ENCODE measurements at regions not wholly inside any gene's neighbourhood (a gene's known extent, or its start where the extent isn't known, plus 50 kb on each side); places are given as distances from the start of the nearest gene placed in this dataset.

GRCh38 chr17:77737442-77738265 is 220.8 kb upstream of the TNRC6C start:
- DNase-seq, result no peak

GRCh38 chr17:77738751-77739531 is 219.6 kb upstream of the TNRC6C start:
- DNase-seq, result no peak

DNA sequence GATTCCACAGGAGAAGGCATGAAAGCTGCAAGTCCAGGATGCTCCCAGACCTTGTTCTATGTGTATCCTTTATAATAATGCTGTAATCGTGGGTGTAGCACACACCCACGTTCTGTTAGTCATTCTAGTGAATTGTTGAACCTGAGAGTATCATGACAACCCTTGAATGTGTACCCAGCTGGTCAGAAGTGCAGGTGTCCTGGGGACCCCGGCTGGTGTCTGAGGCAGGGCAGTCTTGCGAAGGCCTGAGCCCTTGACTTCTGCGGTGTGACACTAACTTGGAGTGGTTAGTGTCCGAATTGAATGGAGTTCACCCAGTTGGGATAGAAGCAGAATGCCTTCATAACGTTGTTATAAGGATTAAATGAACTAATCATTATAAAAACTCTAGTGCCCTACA is 218.0 kb upstream of the TNRC6C start:
- no peak for DNase-seq

DNA sequence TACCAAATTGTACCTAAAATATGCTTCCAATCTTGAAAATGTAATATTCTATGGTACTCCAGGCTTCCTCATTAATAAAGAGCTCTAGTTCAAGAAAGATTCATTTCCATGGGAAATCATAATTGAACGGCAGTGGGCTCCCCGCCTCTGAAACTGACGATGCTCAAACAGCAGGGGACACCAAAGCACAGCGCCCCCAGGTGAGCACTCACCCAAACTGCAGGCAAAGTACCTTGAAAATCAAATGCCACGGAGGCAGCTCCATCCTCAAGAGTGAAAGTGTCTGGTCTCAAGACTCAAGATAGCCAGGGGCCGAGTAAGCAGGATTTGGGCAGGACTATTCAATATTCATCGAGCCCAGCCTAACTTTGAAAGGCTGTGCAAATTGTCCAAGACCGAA is 217.4 kb upstream of the TNRC6C start:
- no peak for DNase-seq

DNA sequence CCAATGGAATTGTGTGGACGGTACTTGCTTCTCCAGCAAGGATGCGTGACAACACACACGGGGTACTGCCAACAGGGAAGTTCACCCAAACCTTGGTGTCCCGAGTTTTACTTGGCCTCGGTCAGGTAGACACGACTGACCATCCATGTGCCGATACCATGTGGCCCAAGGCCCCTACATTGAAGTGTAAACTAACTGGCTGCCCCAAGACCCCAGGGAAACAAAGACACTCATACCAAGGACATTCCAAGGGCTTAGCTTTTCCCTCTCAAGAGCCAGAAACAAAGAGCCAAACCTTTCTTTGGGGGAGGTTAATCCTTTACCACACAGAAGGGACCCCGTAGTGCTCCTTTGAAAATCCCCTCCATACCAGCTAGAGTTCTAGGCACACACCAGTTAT is 215.9 kb upstream of the TNRC6C start:
- no peak for DNase-seq

DNA sequence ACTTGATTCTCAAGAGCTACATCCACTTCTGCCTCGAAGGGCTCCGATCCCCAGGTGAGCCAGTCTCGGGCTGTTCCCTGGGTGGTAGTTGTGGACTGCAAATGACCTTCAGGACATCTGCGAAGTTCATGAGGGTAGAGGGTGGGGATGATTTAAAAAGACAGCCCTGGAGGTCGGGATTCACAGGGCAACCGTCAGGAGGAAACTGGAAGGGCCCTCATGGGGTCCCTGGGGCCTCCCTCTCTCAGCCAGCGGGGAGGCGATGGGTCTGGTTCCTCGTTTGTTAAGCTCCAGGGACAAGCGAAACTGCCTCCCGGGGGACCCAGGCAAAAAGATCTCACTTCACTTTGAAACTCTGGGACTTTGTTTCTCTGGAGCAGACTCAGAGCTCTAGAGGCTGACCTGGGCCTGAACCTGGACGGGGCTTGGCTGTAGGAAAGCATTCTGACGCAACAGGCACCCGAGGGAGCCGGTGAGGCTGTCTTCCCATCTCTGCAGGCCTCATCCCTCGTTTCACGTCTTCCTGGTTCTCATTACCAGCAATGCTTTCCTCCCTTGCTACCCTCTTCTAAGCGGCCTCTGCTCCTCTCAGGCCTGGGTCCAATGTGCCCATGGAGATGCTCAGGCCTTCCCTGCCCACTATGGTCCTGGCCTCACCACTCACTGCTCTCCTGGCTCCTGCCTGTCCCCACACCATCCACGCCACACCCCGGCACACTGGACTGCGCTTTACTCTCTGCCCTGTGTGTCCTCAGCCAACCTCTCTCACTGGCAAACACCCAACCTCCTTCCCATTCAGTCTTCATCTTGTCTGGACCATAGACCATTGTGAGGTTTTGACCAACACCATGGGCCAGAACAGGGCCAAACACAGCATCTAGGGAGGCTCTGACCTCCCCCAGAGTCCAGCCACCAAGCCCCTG is 214.2 kb upstream of the TNRC6C start:
- no peak for DNase-seq

- DNase-seq, result no peak
Observed at GRCh38 chr17:77745702-77746101, 212.8 kb upstream of the TNRC6C start.

- no peak for DNase-seq
Observed at GRCh38 chr17:77746393-77746792, 212.1 kb upstream of the TNRC6C start.

DNA sequence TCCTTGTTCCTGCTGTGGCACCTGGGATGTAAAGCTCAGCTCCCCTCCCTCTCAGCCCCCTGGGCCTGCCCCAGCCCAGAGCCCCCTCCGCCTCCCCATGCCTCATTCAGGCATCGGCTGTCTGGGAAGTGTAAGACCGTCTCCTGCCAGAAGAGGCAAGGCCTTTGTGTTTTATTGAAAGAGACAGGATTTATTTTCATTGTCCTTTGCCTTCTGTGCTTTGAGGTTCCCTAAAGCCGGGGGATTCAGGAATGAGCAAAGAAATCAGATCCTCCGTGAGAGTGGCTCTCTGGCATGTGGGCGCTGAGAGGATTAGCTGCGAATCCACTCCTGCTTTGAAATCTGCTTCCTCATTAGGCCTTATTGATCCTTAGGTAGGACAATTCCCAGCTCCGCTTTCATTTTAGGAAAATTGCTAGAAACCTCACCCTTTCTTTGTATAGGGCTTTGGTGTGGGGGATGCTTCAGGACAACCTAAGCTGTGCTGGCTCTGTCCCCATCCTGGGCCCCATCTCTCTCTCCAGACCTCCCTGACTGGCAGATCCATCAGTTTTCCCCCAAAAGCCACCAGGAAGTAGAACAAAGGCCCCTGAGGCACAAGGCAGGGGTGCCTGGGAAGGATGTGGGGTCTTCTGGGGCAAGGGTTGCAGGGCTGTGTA is 211.5 kb upstream of the TNRC6C start:
- no peak for DNase-seq

- no peak for DNase-seq
Observed at GRCh38 chr17:77748436-77748835, 210.1 kb upstream of the TNRC6C start.

GRCh38 chr17:77749321-77749751 is 209.2 kb upstream of the TNRC6C start:
- no peak for DNase-seq

GRCh38 chr17:77749989-77750388 is 208.5 kb upstream of the TNRC6C start:
- DNase-seq, result no peak

GRCh38 chr17:77750427-77751043 is 208.0 kb upstream of the TNRC6C start:
- DNase-seq, result no peak

GRCh38 chr17:77753246-77753645 is 205.3 kb upstream of the TNRC6C start:
- DNase-seq, result no peak

GRCh38 chr17:77753691-77754245 is 204.7 kb upstream of the TNRC6C start:
- DNase-seq, result no peak

DNA sequence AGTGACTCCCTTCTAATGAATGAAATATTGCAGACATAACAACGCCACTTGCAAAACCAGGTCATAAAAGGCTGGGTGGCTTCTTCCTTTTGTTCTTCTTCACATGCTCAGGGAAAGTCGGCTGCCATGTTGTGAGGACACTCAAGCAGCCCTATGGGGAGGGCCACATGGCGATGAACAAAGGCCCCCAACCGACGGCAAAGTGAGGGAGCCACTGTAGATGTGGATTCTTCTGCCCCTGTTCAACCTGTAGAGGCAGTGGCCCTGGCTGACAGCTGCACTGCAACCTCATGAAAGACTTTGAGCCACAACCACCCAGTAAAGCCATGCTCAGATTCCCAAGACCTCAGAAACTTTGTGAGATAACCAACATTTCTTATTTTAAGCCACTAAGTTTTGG is 203.5 kb upstream of the TNRC6C start:
- DNase-seq, result no peak

GRCh38 chr17:77755410-77755963 is 203.0 kb upstream of the TNRC6C start:
- no peak for DNase-seq

- no peak for DNase-seq
Observed at GRCh38 chr17:77756028-77756427, 202.5 kb upstream of the TNRC6C start.

DNA sequence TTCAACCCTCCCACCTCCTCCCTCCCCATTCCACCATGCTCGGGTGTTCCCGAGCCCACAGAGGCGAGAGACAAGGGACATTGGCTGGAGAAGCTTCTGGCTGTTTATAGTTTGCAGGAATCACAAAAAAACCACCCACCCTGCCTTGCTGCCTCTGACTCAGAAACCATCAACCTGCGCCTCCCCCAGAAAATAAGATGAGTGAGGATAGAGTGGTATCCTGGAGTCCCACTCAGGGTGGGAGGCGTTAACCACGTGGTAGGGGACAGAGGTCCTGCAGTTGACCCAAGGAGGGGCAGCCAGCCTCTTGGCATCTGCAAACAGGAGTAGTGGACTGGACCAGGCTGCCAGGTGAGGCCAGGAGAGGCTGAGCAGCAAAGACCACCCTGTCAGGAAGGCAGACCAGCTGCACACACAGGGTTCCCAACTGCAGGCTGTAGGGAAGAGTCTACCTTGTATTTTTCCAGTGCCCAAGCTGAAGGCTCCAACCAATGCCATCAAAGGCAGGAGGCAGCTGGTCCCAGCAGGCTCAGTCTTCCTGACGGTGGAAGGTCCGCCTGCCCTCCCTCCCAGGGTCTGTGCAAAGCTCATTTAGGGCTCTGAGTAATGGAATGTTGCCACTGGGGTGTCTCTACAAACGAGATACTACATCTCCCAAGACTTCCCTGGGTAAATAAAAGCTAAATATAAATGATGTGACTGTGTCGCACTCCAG is 201.5 kb upstream of the TNRC6C start:
- DNase-seq, result no peak

GRCh38 chr17:77757561-77757898 is 201.0 kb upstream of the TNRC6C start:
- no peak for DNase-seq

DNA sequence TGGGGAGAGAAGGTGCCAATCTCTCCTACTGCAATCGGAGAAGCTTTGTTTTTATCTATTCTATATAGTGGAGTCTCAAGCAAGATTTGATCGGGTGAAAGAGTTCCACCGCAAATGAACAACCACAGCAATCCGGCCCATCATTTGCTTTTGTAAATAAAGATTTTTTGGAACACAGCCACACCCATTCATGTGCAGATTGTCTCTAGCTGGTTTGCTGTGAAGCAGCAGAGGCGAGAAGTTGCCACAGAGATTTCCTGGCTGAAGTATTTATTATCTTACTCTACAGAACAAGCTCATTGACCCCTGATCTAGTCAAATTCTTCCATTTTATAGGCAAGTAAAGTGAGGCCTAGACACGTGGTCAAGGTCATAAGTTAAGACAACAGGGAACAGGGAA is 195.5 kb upstream of the TNRC6C start:
- DNase-seq, result no peak

All from bone marrow (tissue), 2 donors.